ENCODE measurements at regions not wholly inside any gene's neighbourhood (a gene's known extent, or its start where the extent isn't known, plus 50 kb on each side); places are given as distances from the start of the nearest gene placed in this dataset.

- TF ChIP-seq CTCF (IDR thresholded peaks at IDR 0.05) (no peak), ATF6 (CRISPR knock-in tag; IDR thresholded peaks at IDR 0.05) (no peak)
Measured at GRCh38 chr3:22386107-22386506, 635.1 kb upstream of the ZNF385D start.

Measured in WTC11 (cell line).